Urothelium cell line (cell line): ENCODE measurements at regions not wholly inside any gene's neighbourhood (a gene's known extent, or its start where the extent isn't known, plus 50 kb on each side); places are given as distances from the start of the nearest gene placed in this dataset.
"Not testable (repeated sequence)": the region's sequence is repeated elsewhere in the genome, so short reads cannot be mapped to it uniquely, and the experiment has no call there.

Source experiments
- DNase-seq: peaks from one replicate; pipeline ENCODE4 v3.0.0; 2011; ENCODE audit warnings: low spot score, mixed read lengths
- FAIRE-seq: peaks from 2 replicates; lab custom pipeline; 2011; peaks lifted over from hg19 to GRCh38; lab: Jason Lieb, UNC

DNA sequence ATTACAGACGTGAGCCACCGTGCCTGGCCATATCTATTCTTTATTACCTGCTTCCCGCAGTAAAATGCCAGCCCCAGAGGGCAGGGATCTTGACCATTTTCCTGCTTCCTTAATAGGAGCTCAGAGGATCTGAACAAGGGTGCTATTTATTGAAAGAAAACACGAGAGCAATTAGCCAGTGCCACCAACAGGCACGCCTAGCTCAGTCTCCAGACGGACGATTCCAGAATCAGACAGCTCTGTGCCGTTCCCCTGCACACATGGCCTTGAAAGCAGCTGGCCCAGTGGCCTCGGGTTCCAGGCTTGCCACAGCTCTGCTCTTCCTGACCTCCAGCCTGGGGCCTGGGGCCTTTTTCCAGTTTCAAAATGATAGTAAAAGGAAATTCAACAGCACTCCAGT lies 135.2 kb upstream of the RFLNA start:
- DNase-seq (no peak), FAIRE-seq (no peak)

DNA sequence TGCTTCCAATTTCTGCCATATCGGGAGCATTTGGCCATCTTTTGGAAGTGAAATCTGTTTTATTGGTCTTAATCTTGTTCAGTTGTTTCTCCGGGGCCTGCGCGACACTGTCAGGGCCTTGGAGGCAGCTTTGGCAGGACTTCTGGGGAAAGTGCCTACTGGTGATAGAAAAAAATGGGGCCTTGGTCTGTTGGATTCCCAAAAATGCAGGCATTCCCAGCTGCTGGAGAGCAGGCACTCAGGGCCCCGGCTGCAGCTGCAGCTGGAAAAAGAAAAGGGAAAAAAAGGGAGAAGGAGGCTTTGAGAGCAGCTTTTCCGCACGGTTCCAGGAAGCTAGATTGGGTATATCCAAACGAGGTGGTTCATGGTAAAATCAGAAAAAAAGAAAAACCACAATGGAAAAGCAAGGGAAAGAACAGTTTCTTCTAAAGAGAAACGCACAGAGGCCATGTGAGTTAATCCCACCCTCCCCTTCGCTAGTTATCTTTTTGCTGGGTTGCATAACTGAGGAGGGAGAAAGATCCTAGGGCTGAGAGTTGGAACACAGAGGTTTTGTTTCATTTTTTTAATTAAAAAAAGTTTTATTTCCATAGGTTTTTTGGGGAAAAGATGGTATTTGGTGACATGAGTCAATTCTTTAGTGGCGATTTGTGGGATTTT lies 134.7 kb upstream of the RFLNA start:
- FAIRE-seq (no peak), DNase-seq (no peak)

- FAIRE-seq, DNase-seq: not testable (repeated sequence)
Observed at GRCh38 chr12:124161402-124161801, 133.5 kb upstream of the RFLNA start.

DNA sequence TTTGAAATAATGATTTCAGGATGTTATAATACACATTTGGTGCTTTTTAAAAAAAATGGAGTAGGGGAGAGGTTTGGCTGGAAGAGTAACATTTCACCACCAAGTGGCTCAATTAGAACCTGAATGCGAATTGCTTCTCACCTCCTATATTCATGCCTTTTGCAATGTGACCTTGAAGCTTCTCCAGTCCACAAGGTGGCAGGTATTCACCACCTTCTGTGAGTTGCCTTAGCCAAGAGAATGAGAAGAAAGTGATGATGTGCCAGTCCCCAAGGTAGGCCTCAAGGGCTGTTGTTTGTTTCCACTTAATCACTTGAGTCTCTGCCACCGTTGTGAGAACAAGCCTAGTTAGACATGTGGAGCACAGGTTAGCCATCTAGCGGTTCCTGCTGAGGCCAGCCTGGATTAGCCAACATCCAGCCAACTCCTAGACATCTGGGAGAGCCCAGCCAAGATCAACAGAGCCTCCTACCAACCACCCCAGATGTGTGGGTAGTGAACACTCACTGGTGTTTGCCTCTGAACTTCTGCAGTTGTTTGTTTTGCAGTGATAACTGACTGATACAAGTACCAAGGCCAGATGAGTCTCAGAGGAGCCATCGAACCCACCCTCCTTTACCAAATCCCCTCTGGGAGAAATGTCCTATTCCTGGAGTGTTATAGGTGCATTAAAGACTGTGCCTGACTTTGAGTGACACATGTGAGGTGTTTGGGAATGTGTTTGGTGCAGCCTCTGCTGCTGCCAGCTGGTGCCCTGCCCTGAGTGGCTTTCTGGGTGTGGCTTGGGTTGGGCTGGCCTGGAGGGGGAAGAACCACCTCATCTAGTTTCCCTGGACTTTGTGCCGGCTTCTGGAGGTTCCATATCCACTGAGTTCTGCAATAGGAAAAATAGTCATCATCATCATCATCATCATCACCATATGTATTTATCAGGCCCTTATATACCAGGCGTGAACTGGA lies 132.5 kb upstream of the RFLNA start:
- no peak for DNase-seq
- no peak for FAIRE-seq

- no peak for FAIRE-seq
- DNase-seq: no peak
Observed at GRCh38 chr12:124165695-124166094, 129.2 kb upstream of the RFLNA start.

GRCh38 chr12:124167141-124167540 lies 127.8 kb upstream of the RFLNA start:
- no peak for FAIRE-seq
- no peak for DNase-seq

GRCh38 chr12:124168016-124168786 lies 126.7 kb upstream of the RFLNA start:
- DNase-seq (no peak), FAIRE-seq (no peak)

DNA sequence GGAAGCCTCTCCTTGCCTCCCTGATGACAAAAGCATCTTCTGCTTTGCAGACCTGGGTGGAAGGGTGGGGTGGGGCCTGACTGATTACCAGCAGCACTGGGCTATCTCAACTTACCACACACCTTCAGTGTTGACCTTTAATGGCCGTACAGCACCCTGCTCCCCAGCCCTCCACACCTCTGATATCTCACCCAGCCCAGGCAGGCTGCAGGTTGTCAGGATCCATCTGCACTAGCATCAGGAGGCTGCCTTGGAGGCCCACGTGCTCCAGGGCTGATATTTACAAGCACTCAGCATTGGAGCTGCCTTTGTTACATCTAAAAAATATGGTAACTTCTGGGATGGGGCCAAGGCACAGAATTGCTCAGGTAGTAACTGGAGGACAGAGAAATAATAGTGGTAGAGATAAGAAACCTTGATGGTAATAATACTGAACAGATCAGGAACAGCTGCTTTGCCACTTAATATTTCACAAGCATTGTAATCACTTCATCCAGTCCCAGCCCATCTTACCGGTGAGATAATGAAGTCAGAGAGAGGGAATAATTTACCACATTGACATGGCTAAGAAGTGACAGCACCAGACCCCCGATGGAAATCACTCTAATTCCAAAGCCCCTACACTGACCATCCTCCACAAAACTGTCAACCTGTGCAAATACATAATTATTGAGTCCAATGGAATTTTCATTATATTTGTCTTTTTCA lies 125.2 kb upstream of the RFLNA start:
- DNase-seq: no peak
- no peak for FAIRE-seq

- FAIRE-seq: no peak
Observed at GRCh38 chr12:124170760-124171159, 124.1 kb upstream of the RFLNA start.

DNA sequence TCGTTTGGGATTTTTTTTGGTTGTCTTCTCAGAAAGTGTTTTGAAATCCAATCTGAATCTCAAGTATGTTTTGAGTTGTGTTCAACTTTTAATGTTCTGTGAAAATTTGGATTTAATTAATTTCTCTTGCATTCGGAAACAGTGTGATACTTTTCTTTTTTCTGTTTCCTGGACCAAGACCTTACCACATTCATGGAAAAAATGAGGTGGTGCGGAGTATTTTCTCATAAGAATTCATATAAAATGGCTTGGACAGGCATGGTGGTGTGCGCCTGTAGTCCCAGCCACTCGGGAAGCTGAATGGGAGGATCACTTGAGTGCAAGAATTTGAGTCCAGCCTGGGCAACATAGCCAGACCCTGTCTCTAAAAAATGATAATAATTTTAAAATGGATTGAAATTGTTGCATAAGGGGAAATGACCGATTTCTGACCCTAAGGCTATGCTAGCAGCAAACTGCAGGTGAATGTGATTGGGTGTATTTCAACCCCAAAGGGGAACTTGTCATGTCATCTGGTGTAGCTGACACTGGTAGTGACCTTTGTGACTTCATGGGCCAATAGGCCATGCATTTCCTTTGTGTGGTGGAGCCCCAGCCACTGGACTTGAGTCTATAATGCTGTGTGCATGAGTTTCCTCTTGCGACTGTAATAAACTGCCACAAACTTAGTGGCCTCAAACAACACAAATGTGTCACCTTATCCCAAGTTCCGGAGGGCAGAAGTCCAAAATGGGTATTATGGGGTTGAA lies 123.5 kb upstream of the RFLNA start:
- FAIRE-seq: no peak

More at GRCh38 chr12:124170760-124171159, 124.1 kb upstream of the RFLNA start:
- no peak for DNase-seq

DNA sequence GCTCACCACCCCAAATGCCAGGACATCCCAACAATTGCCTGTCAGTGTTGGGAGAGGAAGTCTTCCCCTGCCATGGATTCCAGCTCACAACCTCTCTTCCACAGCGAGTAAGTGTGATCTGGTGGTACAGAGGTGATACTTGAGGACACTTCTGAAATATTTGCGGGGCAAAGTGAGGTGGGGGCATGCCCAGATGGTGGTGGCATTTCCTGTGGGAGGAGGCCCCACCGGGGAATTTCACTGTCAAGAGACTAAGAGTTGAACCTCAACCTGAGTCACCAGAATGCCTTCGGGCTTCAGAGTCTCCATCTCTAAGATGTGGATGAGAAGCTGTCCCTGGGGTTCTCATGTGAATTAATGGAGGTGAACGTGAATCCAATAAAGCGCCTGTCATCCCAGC lies 122.3 kb upstream of the RFLNA start:
- DNase-seq (peak; percentile 69), FAIRE-seq (no peak)

More for the DNA sequence above, 123.5 kb upstream of the RFLNA start:
- no peak for DNase-seq

DNA sequence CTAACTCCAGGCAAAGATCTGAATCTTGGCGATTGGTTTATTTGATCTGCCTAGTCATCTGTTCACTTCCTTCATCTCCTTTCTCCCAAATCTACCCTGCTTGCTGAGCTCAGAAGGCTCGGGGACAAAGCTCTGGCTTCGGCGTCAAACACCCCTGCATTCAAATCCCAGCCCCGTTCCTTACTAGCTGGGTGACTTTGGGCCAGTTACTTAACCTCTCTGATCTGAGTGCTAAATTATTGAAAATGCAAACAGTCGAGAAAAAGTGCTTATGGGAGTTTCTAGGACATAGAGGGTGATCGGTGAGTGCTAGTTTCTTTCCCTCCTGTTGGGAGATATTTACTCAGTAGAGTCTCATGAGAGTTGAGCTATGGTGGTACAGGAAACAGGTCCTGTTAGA lies 121.2 kb upstream of the RFLNA start:
- no peak for FAIRE-seq
- no peak for DNase-seq

DNA sequence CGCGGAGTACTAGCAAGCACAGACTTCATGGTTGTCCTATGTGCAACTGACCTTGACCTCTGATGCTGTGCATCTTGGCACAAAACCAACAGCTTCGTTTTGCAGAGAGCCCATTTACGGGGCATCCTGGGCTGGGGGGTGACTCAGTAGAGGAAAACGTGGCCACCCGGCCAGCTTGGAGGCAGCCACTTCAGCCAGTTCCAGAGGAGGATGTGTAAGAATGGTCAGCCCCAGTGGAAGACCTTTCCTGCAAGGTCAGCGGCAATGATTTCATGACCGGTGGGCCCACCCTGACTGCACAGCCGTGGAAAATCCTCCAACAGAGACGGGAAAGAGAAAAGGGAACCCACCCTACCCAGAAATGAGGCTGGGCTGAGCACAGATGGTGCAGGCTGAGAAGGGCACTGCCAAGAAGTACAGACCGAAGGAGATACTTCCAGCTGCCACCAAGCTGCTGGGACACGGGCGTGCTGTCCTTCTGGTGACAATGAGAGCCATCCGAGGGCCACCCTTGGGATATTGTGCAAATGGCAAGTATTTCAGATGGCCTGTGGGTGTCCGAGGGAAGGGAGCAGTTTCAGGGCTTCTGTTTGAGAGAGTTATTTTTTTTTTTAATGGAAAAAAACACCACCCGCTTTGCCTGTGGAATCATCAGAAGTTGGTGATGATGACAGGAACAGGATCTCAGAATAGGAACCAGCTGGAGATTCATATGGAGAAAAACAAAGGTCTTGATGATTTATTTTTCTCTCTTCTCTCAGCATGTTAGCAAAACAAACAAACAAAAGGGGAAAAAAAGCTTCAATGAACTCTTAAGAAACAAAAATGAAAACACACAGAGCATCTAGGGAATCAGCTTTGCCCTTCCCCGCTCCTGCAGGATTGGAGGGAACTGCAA lies 120.2 kb upstream of the RFLNA start:
- FAIRE-seq (peak; percentile 44), DNase-seq (peak; percentile 24)

DNA sequence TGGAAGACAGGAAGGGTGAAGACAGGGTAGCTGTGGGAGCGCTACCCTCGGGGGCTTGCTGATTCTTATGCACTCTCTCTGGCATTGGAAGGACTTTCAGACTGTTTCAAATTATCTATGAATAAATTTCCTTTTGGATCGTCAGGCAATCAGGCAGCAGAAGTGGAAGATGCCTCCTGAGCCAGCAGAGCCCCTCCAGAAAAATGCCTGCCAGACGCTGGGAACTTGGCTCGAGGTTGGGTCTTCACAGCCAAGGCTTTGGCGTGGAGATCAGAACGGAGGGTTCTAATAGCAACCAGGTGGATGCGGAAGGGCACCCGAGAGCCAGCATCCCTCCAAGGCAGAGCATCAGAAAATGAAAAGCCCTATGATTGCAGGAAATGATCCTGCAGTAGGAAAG lies 119.2 kb upstream of the RFLNA start:
- DNase-seq (no peak), FAIRE-seq (no peak)

GRCh38 chr12:124177276-124177950 lies 117.5 kb upstream of the RFLNA start:
- FAIRE-seq (no peak), DNase-seq (no peak)

GRCh38 chr12:124177951-124178316 lies 117.0 kb upstream of the RFLNA start:
- DNase-seq (no peak), FAIRE-seq (no peak)

DNA sequence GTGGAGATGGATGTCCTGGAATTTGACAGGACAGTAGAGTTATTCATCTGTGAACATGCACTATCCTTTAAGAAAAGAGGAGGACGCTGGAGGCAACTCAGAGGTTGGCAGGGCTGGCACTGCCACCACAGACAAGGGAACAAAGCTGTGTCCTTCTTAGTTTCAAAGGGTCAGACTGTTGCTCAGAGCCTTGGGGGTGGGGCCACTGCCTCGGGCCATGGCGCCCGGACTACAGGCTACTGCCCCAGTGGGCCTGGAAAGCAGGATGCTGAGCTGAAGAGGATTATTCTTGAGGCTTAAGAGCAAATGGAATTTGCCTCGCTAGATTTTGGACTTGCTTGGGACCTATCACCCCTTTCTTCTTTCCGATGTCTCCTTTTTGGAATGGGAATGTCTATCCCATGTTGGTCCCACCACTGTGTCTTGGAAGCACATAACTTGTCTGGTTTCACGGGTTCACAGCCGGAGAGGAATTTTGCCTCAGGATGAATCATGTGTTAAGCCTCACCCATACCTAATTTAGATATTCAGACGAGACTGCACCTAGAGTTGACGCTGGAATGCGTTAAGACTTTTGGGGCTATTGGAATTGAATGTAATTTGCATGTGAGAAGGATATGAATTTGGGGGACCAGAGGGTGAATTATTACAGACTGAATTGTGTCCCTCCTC lies 114.8 kb upstream of the RFLNA start:
- DNase-seq (no peak), FAIRE-seq (no peak)

GRCh38 chr12:124183172-124183571 lies 111.7 kb upstream of the RFLNA start:
- no peak for DNase-seq
- no peak for FAIRE-seq
